K562 (cell line): ENCODE measurements at regions not wholly inside any gene's neighbourhood (a gene's known extent, or its start where the extent isn't known, plus 50 kb on each side); places are given as distances from the start of the nearest gene placed in this dataset.

ENCODE experiments used
- ATAC-seq: fragments of 200-7000 bp; cut with Tn5 transposase; 3 replicates; pipeline ENCODE4 v1.9.1; 2020; ENCODE audit warnings: moderate library complexity
- BruUV-seq: library from RNA; stranded (reverse); fragments of 400-500 nt; replicated peaks from 2 replicates; lab custom pipeline; 2021; lab: Mats Ljungman, UMichigan
- CTCF ChIA-PET: fragments of 300-600 bp; formaldehyde crosslinking; extraction: SDS; loops from one replicate; lab custom pipeline; 2021; ENCODE audit warnings: low intra/inter-chr PET ratio; lab: Yijun Ruan, JAX
- POLR2A ChIA-PET: fragments of 300-600, 350-650 bp; sonication (Branson Sonifier 250); formaldehyde crosslinking; extraction: SDS; loops from one replicate; lab custom pipeline; 2021; ENCODE audit warnings: antibody characterized with exemption, inconsistent platforms; lab: Yijun Ruan, JAX
- DNase-seq, 4 experiments: peaks; one replicate each; pipeline versions ENCODE4 v3.0.0 to v3.0.0-alpha.2; 2011 to 2018; ENCODE audit warnings: low spot score in 3 of 4, mixed read lengths in 3 of 4; ENCODE audit errors: extremely low read depth in 1 of 4
- FAIRE-seq: peaks from 2 replicates; lab custom pipeline; 2011; peaks lifted over from hg19 to GRCh38; lab: Jason Lieb, UNC
- H2AFZ ChIP-seq: 2 replicates; pipeline ENCODE4 v1.6.0; 2011; ENCODE audit warnings: low read depth, low read length, control low read depth, inconsistent platforms
- H3K27ac ChIP-seq: fragments of 200-600 bp; 3 replicates; pipeline ENCODE4 v1.8.0; 2011; ENCODE audit warnings: low read depth, mild to moderate bottlenecking, control low read depth, inconsistent platforms, low read length, moderate library complexity, mixed read lengths; ENCODE audit errors: extremely low read depth
- H3K27me3 ChIP-seq, 2 experiments: fragments of 300-600 bp in 1 of 2; 2 replicates in 1 of 2; 3 replicates in 1 of 2; pipeline versions ENCODE4 v1.6.0 to v1.8.0; 2011; ENCODE audit warnings: inconsistent platforms in 2 of 2, low read length in 2 of 2, mild to moderate bottlenecking in 1 of 2, mixed read lengths in 1 of 2, moderate library complexity in 1 of 2; ENCODE audit not compliant: control insufficient read depth in 2 of 2, insufficient read depth in 2 of 2
- H3K36me3 ChIP-seq: fragments of 300-600 bp; 3 replicates; pipeline ENCODE4 v1.8.0; 2011; ENCODE audit warnings: mild to moderate bottlenecking, low read length, inconsistent platforms; ENCODE audit not compliant: control insufficient read depth, insufficient read depth
- H3K4me1 ChIP-seq, 2 experiments: fragments of 200-600 bp in 1 of 2; replicated peaks in 1 of 2; 2 replicates in 1 of 2; 3 replicates in 1 of 2; pipeline versions ENCODE4 v1.5.1 to v1.8.0; 2011; ENCODE audit warnings: inconsistent platforms in 2 of 2, low read length in 2 of 2, mild to moderate bottlenecking in 1 of 2, mixed read lengths in 1 of 2, moderate library complexity in 1 of 2; ENCODE audit not compliant: control insufficient read depth in 2 of 2, insufficient read depth in 2 of 2
- H3K4me2 ChIP-seq: 2 replicates; pipeline ENCODE4 v1.6.1; 2011; ENCODE audit warnings: low read length, control low read depth, inconsistent platforms, mixed read lengths; ENCODE audit not compliant: insufficient read depth
- H3K4me3 ChIP-seq: fragments of 200-600 bp; sonication (generic), shearing (Covaris generic); 2 replicates; pipeline ENCODE4 v1.5.1; 2016; ENCODE audit warnings: control low read depth, inconsistent platforms
- H3K79me2 ChIP-seq: fragments of 200-600 bp; 3 replicates; pipeline ENCODE4 v1.8.0; 2011; ENCODE audit warnings: low read length, inconsistent platforms; ENCODE audit not compliant: control insufficient read depth, insufficient read depth
- H3K9ac ChIP-seq, 2 experiments: 2 replicates each; pipeline versions ENCODE4 v1.6.0 to v1.6.1; 2011; ENCODE audit warnings: low read depth in 2 of 2, low read length in 2 of 2, control low read depth in 1 of 2, inconsistent platforms in 1 of 2, mild to moderate bottlenecking in 1 of 2, mixed read lengths in 1 of 2; ENCODE audit not compliant: insufficient read depth in 1 of 2
- H3K9me1 ChIP-seq: one replicate; pipeline ENCODE4 v1.6.0; 2011; ENCODE audit warnings: inconsistent platforms, mild to moderate bottlenecking, low read length, moderate library complexity; ENCODE audit not compliant: control insufficient read depth, insufficient read depth
- H3K9me3 ChIP-seq: replicated peaks from 2 replicates; pipeline ENCODE4 v1.5.1; 2011; ENCODE audit warnings: low read depth, low read length, inconsistent platforms; ENCODE audit not compliant: control insufficient read depth, insufficient read depth
- H4K20me1 ChIP-seq: replicated peaks from 2 replicates; pipeline ENCODE4 v1.6.1; 2011; ENCODE audit warnings: low read length, inconsistent platforms, mixed read lengths; ENCODE audit not compliant: control insufficient read depth, insufficient read depth
- FUS ChIP-seq: fragments of 200-400 bp; formaldehyde crosslinking; optimal IDR thresholded peaks from 2 replicates; pipeline ENCODE3; 2017; ENCODE audit warnings: low read depth, low read length
- IRF2 ChIP-seq: sonication (generic); formaldehyde crosslinking; IDR thresholded peaks from 2 replicates; pipeline ENCODE4 v1.8.1; 2022; ENCODE audit warnings: mild to moderate bottlenecking, missing genetic modification reagents
- IRF9 ChIP-seq: fragments of 450-650 bp; IDR thresholded peaks from 2 replicates; pipeline ENCODE4 v1.6.1; 2016; ENCODE audit warnings: missing biosample characterization, missing genetic modification characterization
- NUFIP1 ChIP-seq: fragments of 450-650 bp; IDR thresholded peaks from 2 replicates; pipeline ENCODE4 v1.6.1; 2018; ENCODE audit not compliant: partially characterized antibody
- PHB ChIP-seq: fragments of 250-450 bp; sonication (Bioruptor Pico); IDR thresholded peaks from 2 replicates; pipeline ENCODE4 v1.5.0; 2021
- PHF8 ChIP-seq: fragments of 200-600 bp; sonication (generic); IDR thresholded peaks from 2 replicates; pipeline ENCODE4 v1.6.1; 2012; ENCODE audit warnings: mixed run types, mild to moderate bottlenecking, inconsistent platforms, low read length, moderate library complexity, borderline replicate concordance
- PML ChIP-seq: IDR thresholded peaks from 2 replicates; pipeline ENCODE4 v1.6.1; 2012; ENCODE audit warnings: low read length, inconsistent platforms
- RAD21 ChIP-seq, 2 experiments: fragments of 250-450 bp in 1 of 2; fragments of 450-650 bp in 1 of 2; sonication (Bioruptor Pico) in 1 of 2; formaldehyde crosslinking in 1 of 2; IDR thresholded peaks in 1 of 2; conservative IDR thresholded peaks in 1 of 2; 2 replicates each; pipeline versions ENCODE4 v1.4.0 to v1.8.0; 2020 to 2022; ENCODE audit warnings: mild to moderate bottlenecking in 2 of 2, moderate library complexity in 1 of 2
- ZBED1 ChIP-seq: IDR thresholded peaks from 2 replicates; pipeline ENCODE4 v1.6.1; 2014
- ZNF644 ChIP-seq: fragments of 200-800 bp; sonication (Bioruptor generic); IDR thresholded peaks from 2 replicates; pipeline ENCODE4 v1.6.1; 2016; ENCODE audit warnings: low read depth, missing genetic modification characterization, missing compliant biosample characterization
- ZNF695 ChIP-seq: fragments of 450-650 bp; formaldehyde crosslinking; IDR thresholded peaks from 2 replicates; pipeline ENCODE4 v1.4.0; 2020; ENCODE audit warnings: mild to moderate bottlenecking, moderate library complexity
- ZSCAN32 ChIP-seq: fragments of 450-650 bp; formaldehyde crosslinking; IDR thresholded peaks from 2 replicates; pipeline ENCODE4 v1.4.0; 2020; ENCODE audit warnings: mild to moderate bottlenecking, moderate library complexity
- WGBS: fragments of 100-300 bp; shearing (Covaris generic); methylation state at CpG from one replicate; pipeline ENCODE4 v1.1.6; 2016; ENCODE audit warnings: low coverage, mixed read lengths; ENCODE audit not compliant: insufficient coverage; ENCODE audit errors: missing lambda C conversion rate; 5-methylcytosine and 5-hydroxymethylcytosine counted together
- in situ Hi-C: fragments of 300-500 bp; cut with MboI; formaldehyde crosslinking; loops from 4 replicates; pipeline ENCODE4 v1.15.0; 2018; ENCODE audit warnings: inconsistent platforms, mixed read lengths
- intact Hi-C: fragments of 100-400 bp; cut with micrococcal nuclease; formaldehyde crosslinking; loops from 2 replicates; pipeline ENCODE4 v1.14.2; 2022
- TF ChIP-seq, protein P1 (sequence below): fragments of 250-450 bp; sonication (Bioruptor Pico); IDR thresholded peaks from 2 replicates; pipeline ENCODE4 v1.5.0; 2021; ENCODE audit warnings: mild to moderate bottlenecking, borderline replicate concordance
- TF ChIP-seq, protein P2 (sequence below): fragments of 250-450 bp; sonication (Bioruptor Pico); IDR thresholded peaks from 2 replicates; pipeline ENCODE4 v1.5.0; 2021; ENCODE audit warnings: mild to moderate bottlenecking, moderate library complexity

DNA sequence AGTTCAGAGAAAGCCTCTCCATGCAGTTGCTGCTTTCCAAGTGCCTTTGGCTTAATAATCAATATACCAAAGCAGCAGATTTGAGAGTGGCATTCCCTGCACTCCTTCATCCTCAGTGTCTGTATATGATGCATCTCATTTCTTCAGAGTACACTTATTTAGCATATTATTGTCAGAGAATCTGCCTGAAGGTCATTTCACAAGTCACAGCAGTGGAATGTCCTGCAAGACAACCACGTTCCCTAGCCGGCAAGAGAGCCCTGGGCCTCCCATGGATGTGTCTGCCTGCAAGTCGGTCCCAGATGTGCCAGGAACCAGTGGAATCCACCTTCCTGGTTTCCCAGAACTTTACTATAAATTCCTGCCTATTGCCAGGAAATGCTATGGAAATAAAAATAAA lies 289.4 kb upstream of the IGFBP3 start:
- ChIA-PET CTCF (no interaction called here), POLR2A (no interaction called here)
- H4K20me1 ChIP-seq, result no peaks in the 10 kb centered on the region
- no peaks in the 10 kb centered on the region for H3K27me3 ChIP-seq
- intact Hi-C loops, result no loop called here
- no peaks in the 10 kb centered on the region for H3K79me2 ChIP-seq
- DNase-seq, result no peak
- no peak overlapping the region for H3K4me2 ChIP-seq
- H2AFZ ChIP-seq, result no peak overlapping the region
- BruUV-seq, result no TSS peak
- H3K4me3 ChIP-seq, result no peak overlapping the region
- no peak for ATAC-seq
- no peaks in the 10 kb centered on the region for H3K9me1 ChIP-seq
- 0% methylated on average over 3 of the region's 3 CpGs for WGBS
- in situ Hi-C loops, result no loop called here
- no peak overlapping the region for H3K27ac ChIP-seq
- H3K4me1 ChIP-seq, result no peaks in the 10 kb centered on the region
- H3K36me3 ChIP-seq, result no peaks in the 10 kb centered on the region
- FAIRE-seq, result no peak
- H3K9ac ChIP-seq, result no peak overlapping the region
- H3K9me3 ChIP-seq, result no peaks in the 10 kb centered on the region
- TF ChIP-seq PHB (CRISPR knock-in tag), result no peak
- TF ChIP-seq ZBED1, result no peak
- TF ChIP-seq, protein P1, sequence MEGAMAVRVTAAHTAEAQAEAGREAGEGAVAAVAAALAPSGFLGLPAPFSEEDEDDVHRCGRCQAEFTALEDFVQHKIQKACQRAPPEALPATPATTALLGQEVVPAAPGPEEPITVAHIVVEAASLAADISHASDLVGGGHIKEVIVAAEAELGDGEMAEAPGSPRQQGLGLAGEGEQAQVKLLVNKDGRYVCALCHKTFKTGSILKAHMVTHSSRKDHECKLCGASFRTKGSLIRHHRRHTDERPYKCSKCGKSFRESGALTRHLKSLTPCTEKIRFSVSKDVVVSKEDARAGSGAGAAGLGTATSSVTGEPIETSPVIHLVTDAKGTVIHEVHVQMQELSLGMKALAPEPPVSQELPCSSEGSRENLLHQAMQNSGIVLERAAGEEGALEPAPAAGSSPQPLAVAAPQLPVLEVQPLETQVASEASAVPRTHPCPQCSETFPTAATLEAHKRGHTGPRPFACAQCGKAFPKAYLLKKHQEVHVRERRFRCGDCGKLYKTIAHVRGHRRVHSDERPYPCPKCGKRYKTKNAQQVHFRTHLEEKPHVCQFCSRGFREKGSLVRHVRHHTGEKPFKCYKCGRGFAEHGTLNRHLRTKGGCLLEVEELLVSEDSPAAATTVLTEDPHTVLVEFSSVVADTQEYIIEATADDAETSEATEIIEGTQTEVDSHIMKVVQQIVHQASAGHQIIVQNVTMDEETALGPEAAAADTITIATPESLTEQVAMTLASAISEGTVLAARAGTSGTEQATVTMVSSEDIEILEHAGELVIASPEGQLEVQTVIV, result no peak
- no peak for TF ChIP-seq IRF2
- TF ChIP-seq, protein P2, sequence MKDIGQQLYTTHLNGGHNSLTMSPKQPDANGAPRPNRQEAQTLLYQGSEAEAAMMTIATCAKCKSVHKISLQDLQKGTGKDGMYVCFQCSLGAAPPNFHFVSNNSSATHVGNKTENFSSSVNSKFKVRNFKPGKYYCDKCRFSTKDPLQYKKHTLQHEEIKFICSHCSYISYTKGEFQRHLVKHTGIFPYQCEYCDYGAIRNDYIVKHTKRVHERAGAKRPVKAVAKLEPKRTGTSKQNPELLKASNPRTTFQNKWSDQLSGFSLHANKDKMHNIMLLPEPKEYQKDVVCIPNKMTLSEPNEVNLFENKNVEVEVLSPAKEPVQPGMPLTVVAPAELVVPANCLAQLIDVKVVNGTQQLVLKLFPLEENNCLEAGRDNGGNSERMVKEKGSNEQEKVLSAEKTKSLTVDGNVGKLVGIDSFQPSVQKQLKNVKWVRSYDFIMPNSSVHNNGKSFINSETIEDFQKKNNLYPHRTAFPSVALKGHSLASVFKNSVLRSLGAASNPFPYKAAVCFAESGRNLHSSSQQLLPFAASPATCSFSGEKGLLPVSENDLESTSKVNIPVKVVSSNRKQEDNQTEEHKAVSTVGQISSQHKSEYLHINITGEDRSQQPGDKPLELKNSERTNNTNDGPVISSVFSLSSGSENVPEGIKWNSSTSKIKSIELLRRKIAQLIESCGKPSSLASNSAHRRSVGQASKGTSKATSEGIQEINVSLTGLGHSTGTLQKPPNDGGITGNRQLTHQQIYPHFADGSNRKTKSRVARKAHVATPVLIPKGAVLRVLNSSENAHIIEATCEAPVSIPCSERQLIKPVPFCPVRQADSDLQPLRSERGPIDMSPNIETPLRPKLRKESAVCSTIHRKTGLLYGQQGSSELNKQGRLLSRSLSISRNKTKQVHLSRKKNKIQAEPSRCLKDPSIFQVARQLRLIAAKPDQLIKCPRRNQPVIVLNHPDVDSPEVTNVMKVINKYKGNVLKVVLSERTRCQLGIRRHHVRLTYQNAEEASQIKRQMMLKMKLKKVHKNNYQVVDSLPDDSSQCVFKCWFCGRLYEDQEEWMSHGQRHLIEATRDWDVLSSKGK, result no peak
- no peak for TF ChIP-seq RAD21 (CRISPR knock-in tag; conservative IDR thresholded peaks at IDR 0.05 in 1 of 2, IDR thresholded peaks at IDR 0.05 in 1 of 2)
- TF ChIP-seq NUFIP1, result no peak
- no peak for TF ChIP-seq PHF8
- no peak for TF ChIP-seq ZNF644
- no peak for TF ChIP-seq ZSCAN32 (CRISPR knock-in tag)
- TF ChIP-seq FUS, result no peak
- TF ChIP-seq PML, result no peak
- TF ChIP-seq IRF9 (tag), result no peak
- no peak for TF ChIP-seq ZNF695 (CRISPR knock-in tag)
